ENCODE measurements at regions not wholly inside any gene's neighbourhood (a gene's known extent, or its start where the extent isn't known, plus 50 kb on each side); places are given as distances from the start of the nearest gene placed in this dataset.

- no peaks in the 10 kb centered on the region for H3K79me2 ChIP-seq (replicated peaks; ENCODE audit: insufficient read depth, low read length)
- no peak overlapping the region for H3K4me3 ChIP-seq (ENCODE audit: low read length)
- TF ChIP-seq SMC3 (conservative IDR thresholded peaks at IDR 0.05; ENCODE audit: poor library complexity): no peak
- TF ChIP-seq MXI1 (conservative IDR thresholded peaks at IDR 0.05; ENCODE audit: poor library complexity, severe bottlenecking): no peak
- no peak for TF ChIP-seq EP300 (conservative IDR thresholded peaks at IDR 0.05; ENCODE audit: poor library complexity, severe bottlenecking)
- TF ChIP-seq, protein P1, sequence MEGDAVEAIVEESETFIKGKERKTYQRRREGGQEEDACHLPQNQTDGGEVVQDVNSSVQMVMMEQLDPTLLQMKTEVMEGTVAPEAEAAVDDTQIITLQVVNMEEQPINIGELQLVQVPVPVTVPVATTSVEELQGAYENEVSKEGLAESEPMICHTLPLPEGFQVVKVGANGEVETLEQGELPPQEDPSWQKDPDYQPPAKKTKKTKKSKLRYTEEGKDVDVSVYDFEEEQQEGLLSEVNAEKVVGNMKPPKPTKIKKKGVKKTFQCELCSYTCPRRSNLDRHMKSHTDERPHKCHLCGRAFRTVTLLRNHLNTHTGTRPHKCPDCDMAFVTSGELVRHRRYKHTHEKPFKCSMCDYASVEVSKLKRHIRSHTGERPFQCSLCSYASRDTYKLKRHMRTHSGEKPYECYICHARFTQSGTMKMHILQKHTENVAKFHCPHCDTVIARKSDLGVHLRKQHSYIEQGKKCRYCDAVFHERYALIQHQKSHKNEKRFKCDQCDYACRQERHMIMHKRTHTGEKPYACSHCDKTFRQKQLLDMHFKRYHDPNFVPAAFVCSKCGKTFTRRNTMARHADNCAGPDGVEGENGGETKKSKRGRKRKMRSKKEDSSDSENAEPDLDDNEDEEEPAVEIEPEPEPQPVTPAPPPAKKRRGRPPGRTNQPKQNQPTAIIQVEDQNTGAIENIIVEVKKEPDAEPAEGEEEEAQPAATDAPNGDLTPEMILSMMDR (IDR thresholded peaks at IDR 0.05; ENCODE audit: poor library complexity, severe bottlenecking): no peak
- TF ChIP-seq POLR2AphosphoS5 (IDR thresholded peaks at IDR 0.05): no peak
- TF ChIP-seq EZH2 (IDR thresholded peaks at IDR 0.05; ENCODE audit: borderline replicate concordance, insufficient read depth, low read length, poor library complexity, severe bottlenecking): no peak
- no peak for TF ChIP-seq RAD21 (conservative IDR thresholded peaks at IDR 0.05)
- no peak for TF ChIP-seq TAF1 (IDR thresholded peaks at IDR 0.05; ENCODE audit: low read depth)
- no peak for TF ChIP-seq REST (IDR thresholded peaks at IDR 0.05; ENCODE audit: borderline replicate concordance)
- no peaks in the 10 kb centered on the region for H4K20me1 ChIP-seq (ENCODE audit: insufficient read depth)
- H2AFZ ChIP-seq (ENCODE audit: low read depth, low read length): no peak overlapping the region
- H3K9me3 ChIP-seq (ENCODE audit: low read length): no peaks in the 10 kb centered on the region
- H3K9ac ChIP-seq (ENCODE audit: low read length): no peak overlapping the region
- no peak overlapping the region for H3K27ac ChIP-seq (ENCODE audit: low read length)
- H3K9me2 ChIP-seq (ENCODE audit: insufficient read depth, low read length): no peaks in the 10 kb centered on the region
- H3K4me2 ChIP-seq (ENCODE audit: low read length): no peak overlapping the region
- H3K36me3 ChIP-seq (ENCODE audit: insufficient read depth, low read length): no peaks in the 10 kb centered on the region
- no peaks in the 10 kb centered on the region for H3F3A ChIP-seq (ENCODE audit: insufficient read depth, low read length, poor library complexity, severe bottlenecking)
- H3K27me3 ChIP-seq (ENCODE audit: insufficient read depth, low read depth, low read length): no peaks in the 10 kb centered on the region
Observed at GRCh38 chr1:208683141-208683540, 439.0 kb upstream of the PLXNA2 start.

DNA sequence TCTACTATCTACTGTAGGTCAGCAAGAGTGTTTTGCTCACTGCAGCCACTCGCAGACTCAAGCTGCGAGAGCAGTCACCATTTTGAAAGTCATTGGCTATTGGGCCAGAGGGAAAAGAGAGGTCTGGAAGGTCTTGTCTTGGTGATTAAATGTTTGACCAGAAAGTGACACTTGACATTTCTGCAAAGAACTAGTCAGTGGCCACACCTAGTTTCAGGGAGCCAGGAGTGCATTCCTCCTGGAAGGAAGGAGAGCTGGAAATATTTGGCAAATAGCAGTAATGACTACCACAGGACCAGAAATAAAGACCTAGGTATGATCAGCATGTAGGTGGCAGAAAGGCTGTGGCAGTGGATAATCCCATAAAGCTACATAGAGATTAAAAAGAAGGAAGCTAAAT lies 440.0 kb upstream of the PLXNA2 start:
- no peaks in the 10 kb centered on the region for H3K36me3 ChIP-seq (ENCODE audit: insufficient read depth, low read length)
- H3K79me2 ChIP-seq (replicated peaks; ENCODE audit: insufficient read depth, low read length): no peaks in the 10 kb centered on the region
- no peak overlapping the region for H3K9ac ChIP-seq (ENCODE audit: low read length)
- no peaks in the 10 kb centered on the region for H3K27me3 ChIP-seq (ENCODE audit: insufficient read depth, low read depth, low read length)
- TF ChIP-seq TAF1 (IDR thresholded peaks at IDR 0.05; ENCODE audit: low read depth) (no peak), POLR2AphosphoS5 (IDR thresholded peaks at IDR 0.05) (no peak), EZH2 (IDR thresholded peaks at IDR 0.05; ENCODE audit: borderline replicate concordance, insufficient read depth, low read length, poor library complexity, severe bottlenecking) (no peak), REST (IDR thresholded peaks at IDR 0.05; ENCODE audit: borderline replicate concordance) (no peak), EP300 (conservative IDR thresholded peaks at IDR 0.05; ENCODE audit: poor library complexity, severe bottlenecking) (no peak), MXI1 (conservative IDR thresholded peaks at IDR 0.05; ENCODE audit: poor library complexity, severe bottlenecking) (no peak), RAD21 (conservative IDR thresholded peaks at IDR 0.05) (no peak), SMC3 (conservative IDR thresholded peaks at IDR 0.05; ENCODE audit: poor library complexity) (no peak)
- TF ChIP-seq, protein P1 (IDR thresholded peaks at IDR 0.05; ENCODE audit: poor library complexity, severe bottlenecking): no peak
- H3K27ac ChIP-seq (ENCODE audit: low read length): no peak overlapping the region
- no peaks in the 10 kb centered on the region for H3K9me2 ChIP-seq (ENCODE audit: insufficient read depth, low read length)
- no peaks in the 10 kb centered on the region for H3K9me3 ChIP-seq (ENCODE audit: low read length)
- H3K4me2 ChIP-seq (ENCODE audit: low read length): no peak overlapping the region
- H2AFZ ChIP-seq (ENCODE audit: low read depth, low read length): no peak overlapping the region
- no peak overlapping the region for H3K4me3 ChIP-seq (ENCODE audit: low read length)
- H3F3A ChIP-seq (ENCODE audit: insufficient read depth, low read length, poor library complexity, severe bottlenecking): no peaks in the 10 kb centered on the region
- H4K20me1 ChIP-seq (ENCODE audit: insufficient read depth): no peaks in the 10 kb centered on the region
